Kidney tubule cell (primary cell): ENCODE measurements at regions not wholly inside any gene's neighbourhood (a gene's known extent, or its start where the extent isn't known, plus 50 kb on each side); places are given as distances from the start of the nearest gene placed in this dataset.

ENCODE experiments used
- DNase-seq: peaks from one replicate; pipeline ENCODE4 v3.0.0-alpha.2; 2018; ENCODE audit warnings: low spot score

GRCh38 chr2:2692599-2693389 lies 361.7 kb upstream of the MYT1L start:
- DNase-seq, result no peak

GRCh38 chr2:2691419-2691818 lies 360.3 kb upstream of the MYT1L start:
- DNase-seq, result no peak

- no peak for DNase-seq
Measured at GRCh38 chr2:2690985-2691384, 359.9 kb upstream of the MYT1L start.

- DNase-seq, result no peak
Measured at GRCh38 chr2:2689306-2689705, 358.2 kb upstream of the MYT1L start.

- DNase-seq, result no peak
Measured at GRCh38 chr2:2688254-2688653, 357.2 kb upstream of the MYT1L start.

- DNase-seq, result no peak
Measured at GRCh38 chr2:2687745-2688144, 356.7 kb upstream of the MYT1L start.

- no peak for DNase-seq
Measured at GRCh38 chr2:2686222-2686621, 355.1 kb upstream of the MYT1L start.

GRCh38 chr2:2683606-2684224 lies 352.6 kb upstream of the MYT1L start:
- no peak for DNase-seq

- DNase-seq, result no peak
Measured at GRCh38 chr2:2682700-2683342, 351.7 kb upstream of the MYT1L start.

- DNase-seq, result no peak
Measured at GRCh38 chr2:2681711-2682251, 350.7 kb upstream of the MYT1L start.

GRCh38 chr2:2681085-2681484 lies 350.0 kb upstream of the MYT1L start:
- DNase-seq, result no peak

GRCh38 chr2:2674831-2675230 lies 343.8 kb upstream of the MYT1L start:
- peak; percentile 53 for DNase-seq

GRCh38 chr2:2673406-2673805 lies 342.3 kb upstream of the MYT1L start:
- no peak for DNase-seq

GRCh38 chr2:2672249-2672648 lies 341.2 kb upstream of the MYT1L start:
- DNase-seq, result no peak

- no peak for DNase-seq
Measured at GRCh38 chr2:2671826-2672225, 340.8 kb upstream of the MYT1L start.

GRCh38 chr2:2669316-2669715 lies 338.2 kb upstream of the MYT1L start:
- DNase-seq, result no peak

GRCh38 chr2:2668681-2669265 lies 337.7 kb upstream of the MYT1L start:
- no peak for DNase-seq

- DNase-seq, result no peak
Measured at GRCh38 chr2:2667690-2668089, 336.6 kb upstream of the MYT1L start.

- DNase-seq, result no peak
Measured at GRCh38 chr2:2665834-2666133, 334.7 kb upstream of the MYT1L start.

GRCh38 chr2:2664989-2665833 lies 334.1 kb upstream of the MYT1L start:
- peak; percentile 80 for DNase-seq

- DNase-seq, result no peak
Measured at GRCh38 chr2:2663401-2664036, 332.4 kb upstream of the MYT1L start.
